ENCODE measurements at regions not wholly inside any gene's neighbourhood (a gene's known extent, or its start where the extent isn't known, plus 50 kb on each side); places are given as distances from the start of the nearest gene placed in this dataset.
"Not testable (repeated sequence)": the region's sequence is repeated elsewhere in the genome, so short reads cannot be mapped to it uniquely, and the experiment has no call there.

- H3K27me3 Mint-ChIP-seq; H3K9me3 Mint-ChIP-seq; H3K4me3 Mint-ChIP-seq; H3K36me3 Mint-ChIP-seq (ENCODE audit: low read depth); intact Hi-C loops (cut with micrococcal nuclease); H3K4me1 Mint-ChIP-seq; H3K27ac Mint-ChIP-seq: not testable (repeated sequence)
- peak; percentile 55 for DNase-seq
These were observed 117.1 kb upstream of the SERF1B start for GRCh38 chr5:69907941-69908340.

GRCh38 chr5:69913771-69914170, 111.3 kb upstream of the SERF1B start:
- H3K4me1 Mint-ChIP-seq; H3K27me3 Mint-ChIP-seq; H3K4me3 Mint-ChIP-seq; H3K36me3 Mint-ChIP-seq (ENCODE audit: low read depth); H3K27ac Mint-ChIP-seq; intact Hi-C loops (cut with micrococcal nuclease); H3K9me3 Mint-ChIP-seq: not testable (repeated sequence)
- peak; percentile 60 for DNase-seq

Data from activated CD4-positive, alpha-beta T cell treated with anti-CD3 and anti-CD28 coated beads, Interleukin-2, amount 10 ng/mL, durations not matched to agents 24 days and 14 days (primary cell).